Parathyroid adenoma (tissue), 2 donors: ENCODE measurements at regions not wholly inside any gene's neighbourhood (a gene's known extent, or its start where the extent isn't known, plus 50 kb on each side); places are given as distances from the start of the nearest gene placed in this dataset.

Experiments used
- H2AFZ ChIP-seq: fragments of 300-600 bp; sonication (generic); one replicate; pipeline ENCODE4 v1.7.0; 2017; ENCODE audit warnings: antibody characterized with exemption, mild to moderate bottlenecking
- H3K27ac ChIP-seq: fragments of 300-600 bp; sonication (generic); one replicate; pipeline ENCODE4 v1.7.0; 2017
- H3K27me3 ChIP-seq: fragments of 300-600 bp; sonication (generic); one replicate; pipeline ENCODE4 v1.7.0; 2017; ENCODE audit warnings: low read length; ENCODE audit not compliant: control insufficient read depth, insufficient read depth
- H3K36me3 ChIP-seq: fragments of 300-600 bp; sonication (generic); one replicate; pipeline ENCODE4 v1.7.0; 2017; ENCODE audit warnings: low read length; ENCODE audit not compliant: control insufficient read depth, insufficient read depth
- H3K4me1 ChIP-seq: fragments of 300-600 bp; sonication (generic); one replicate; pipeline ENCODE4 v1.7.0; 2017; ENCODE audit warnings: control low read depth
- H3K4me2 ChIP-seq: fragments of 300-600 bp; sonication (generic); one replicate; pipeline ENCODE4 v1.7.0; 2017; ENCODE audit warnings: low read length
- H3K4me3 ChIP-seq: fragments of 300-600 bp; sonication (generic); one replicate; pipeline ENCODE4 v1.7.0; 2017; ENCODE audit warnings: low read depth, low read length
- H3K79me2 ChIP-seq: fragments of 300-600 bp; sonication (generic); one replicate; pipeline ENCODE4 v1.7.0; 2017; ENCODE audit warnings: control low read depth
- H3K9ac ChIP-seq: fragments of 300-600 bp; sonication (generic); one replicate; pipeline ENCODE4 v1.7.0; 2017; ENCODE audit warnings: mild to moderate bottlenecking
- H3K9me3 ChIP-seq: fragments of 300-600 bp; sonication (generic); one replicate; pipeline ENCODE4 v1.7.0; 2017; ENCODE audit warnings: low read length; ENCODE audit not compliant: control insufficient read depth
- TF ChIP-seq, protein P1 (sequence below): fragments of 300-600 bp; sonication (generic); IDR thresholded peaks from one replicate; pipeline ENCODE4 v1.7.0; 2017; ENCODE audit warnings: antibody characterized with exemption, mild to moderate bottlenecking
- donor health status: primary hyperparathyroidism.

DNA sequence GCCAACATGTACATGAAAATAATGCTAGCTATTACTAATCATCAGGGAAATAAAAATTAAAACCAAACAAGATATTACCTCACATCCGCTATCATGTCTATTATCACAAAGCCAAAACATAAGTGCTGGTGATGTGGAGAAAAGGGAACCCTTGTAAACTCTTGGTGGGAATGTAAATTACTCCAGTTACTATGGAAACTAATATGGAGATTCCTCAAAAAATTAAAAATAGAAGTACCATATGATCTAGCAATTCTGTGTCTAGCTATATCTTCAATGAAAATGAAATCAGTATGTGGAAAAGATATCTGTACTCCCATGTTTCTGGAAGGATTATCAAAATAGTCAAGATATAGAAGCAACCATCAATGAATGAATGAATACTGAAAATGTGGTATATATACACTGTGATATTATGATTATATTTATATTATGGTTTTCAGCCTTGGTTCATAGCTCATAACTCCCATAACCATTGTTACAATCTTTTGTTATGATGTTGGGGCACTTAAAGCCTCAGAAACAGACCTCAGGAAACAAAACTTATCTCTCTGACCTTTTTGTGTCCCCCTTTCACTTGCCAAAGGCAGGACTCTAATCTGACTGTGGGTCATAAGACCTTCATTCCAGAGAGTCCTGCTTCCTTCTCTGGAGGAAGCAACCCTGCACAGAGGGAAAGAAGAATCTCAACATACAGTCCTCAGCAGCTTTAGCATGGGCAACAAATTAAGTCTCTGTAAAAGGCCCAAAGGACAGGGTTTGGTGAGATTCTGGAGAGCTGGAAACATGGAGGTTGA lies 933.2 kb downstream of the ADGRL3 start:
- H3K36me3 ChIP-seq, result no peaks in the 10 kb centered on the region
- H3K4me2 ChIP-seq, result no peak overlapping the region
- no peaks in the 10 kb centered on the region for H3K27me3 ChIP-seq
- H3K9ac ChIP-seq, result no peak overlapping the region
- no peak overlapping the region for H3K27ac ChIP-seq
- H2AFZ ChIP-seq, result no peak overlapping the region
- TF ChIP-seq, protein P1, sequence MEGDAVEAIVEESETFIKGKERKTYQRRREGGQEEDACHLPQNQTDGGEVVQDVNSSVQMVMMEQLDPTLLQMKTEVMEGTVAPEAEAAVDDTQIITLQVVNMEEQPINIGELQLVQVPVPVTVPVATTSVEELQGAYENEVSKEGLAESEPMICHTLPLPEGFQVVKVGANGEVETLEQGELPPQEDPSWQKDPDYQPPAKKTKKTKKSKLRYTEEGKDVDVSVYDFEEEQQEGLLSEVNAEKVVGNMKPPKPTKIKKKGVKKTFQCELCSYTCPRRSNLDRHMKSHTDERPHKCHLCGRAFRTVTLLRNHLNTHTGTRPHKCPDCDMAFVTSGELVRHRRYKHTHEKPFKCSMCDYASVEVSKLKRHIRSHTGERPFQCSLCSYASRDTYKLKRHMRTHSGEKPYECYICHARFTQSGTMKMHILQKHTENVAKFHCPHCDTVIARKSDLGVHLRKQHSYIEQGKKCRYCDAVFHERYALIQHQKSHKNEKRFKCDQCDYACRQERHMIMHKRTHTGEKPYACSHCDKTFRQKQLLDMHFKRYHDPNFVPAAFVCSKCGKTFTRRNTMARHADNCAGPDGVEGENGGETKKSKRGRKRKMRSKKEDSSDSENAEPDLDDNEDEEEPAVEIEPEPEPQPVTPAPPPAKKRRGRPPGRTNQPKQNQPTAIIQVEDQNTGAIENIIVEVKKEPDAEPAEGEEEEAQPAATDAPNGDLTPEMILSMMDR, result no peak
- no peaks in the 10 kb centered on the region for H3K4me1 ChIP-seq
- H3K9me3 ChIP-seq, result no peaks in the 10 kb centered on the region
- no peaks in the 10 kb centered on the region for H3K79me2 ChIP-seq
- H3K4me3 ChIP-seq, result no peak overlapping the region

DNA sequence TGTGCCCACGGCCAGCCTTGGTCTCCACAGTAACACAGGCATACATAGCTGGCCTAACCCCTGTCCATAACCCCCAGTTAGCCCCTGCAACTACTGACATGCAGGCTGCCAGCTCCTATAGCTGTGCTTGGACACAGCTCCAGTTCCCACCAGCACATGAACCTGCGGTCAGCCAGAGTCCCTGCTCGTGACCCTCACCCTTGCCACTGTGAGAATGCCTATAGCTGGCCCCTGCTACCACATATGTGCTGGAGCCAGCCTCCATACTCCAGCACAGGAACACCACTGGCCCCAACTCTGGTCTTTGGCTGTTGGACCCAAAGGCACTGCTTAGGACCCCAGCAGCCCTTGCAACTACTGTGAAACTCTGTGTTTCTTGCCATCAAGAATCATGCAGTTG lies 930.9 kb downstream of the ADGRL3 start:
- Histone ChIP-seq H3K36me3 (no peaks in the 10 kb centered on the region), H3K27ac (no peak overlapping the region), H2AFZ (no peak overlapping the region), H3K9me3 (no peaks in the 10 kb centered on the region), H3K4me1 (no peaks in the 10 kb centered on the region), H3K79me2 (no peaks in the 10 kb centered on the region), H3K4me2 (no peak overlapping the region), H3K4me3 (no peak overlapping the region), H3K27me3 (no peaks in the 10 kb centered on the region), H3K9ac (no peak overlapping the region)
- TF ChIP-seq, protein P1, result no peak

DNA sequence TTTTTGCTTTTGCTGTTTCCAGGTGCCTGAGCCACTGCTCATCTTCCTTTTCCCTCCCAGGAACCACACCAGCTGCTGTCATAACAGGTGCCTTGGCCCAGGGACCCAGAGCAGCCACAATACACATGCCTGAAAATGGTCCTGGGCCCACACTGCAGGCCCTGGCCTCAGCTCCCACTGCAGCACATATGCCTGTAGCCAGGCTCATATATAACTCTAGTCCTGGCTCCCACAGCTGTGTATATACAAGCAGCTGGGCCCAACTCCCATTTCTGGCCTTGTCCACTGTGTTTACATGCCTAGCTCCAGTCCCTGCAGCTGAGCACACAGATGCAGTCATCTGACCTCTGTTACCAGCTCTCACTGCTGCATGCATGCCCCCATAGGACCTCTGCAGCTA lies 930.5 kb downstream of the ADGRL3 start:
- H3K9ac ChIP-seq, result no peak overlapping the region
- no peak overlapping the region for H3K4me2 ChIP-seq
- TF ChIP-seq, protein P1, result no peak
- no peaks in the 10 kb centered on the region for H3K9me3 ChIP-seq
- no peaks in the 10 kb centered on the region for H3K79me2 ChIP-seq
- H3K27ac ChIP-seq, result no peak overlapping the region
- no peaks in the 10 kb centered on the region for H3K36me3 ChIP-seq
- no peak overlapping the region for H3K4me3 ChIP-seq
- H3K27me3 ChIP-seq, result no peaks in the 10 kb centered on the region
- H2AFZ ChIP-seq, result no peak overlapping the region
- H3K4me1 ChIP-seq, result no peaks in the 10 kb centered on the region

DNA sequence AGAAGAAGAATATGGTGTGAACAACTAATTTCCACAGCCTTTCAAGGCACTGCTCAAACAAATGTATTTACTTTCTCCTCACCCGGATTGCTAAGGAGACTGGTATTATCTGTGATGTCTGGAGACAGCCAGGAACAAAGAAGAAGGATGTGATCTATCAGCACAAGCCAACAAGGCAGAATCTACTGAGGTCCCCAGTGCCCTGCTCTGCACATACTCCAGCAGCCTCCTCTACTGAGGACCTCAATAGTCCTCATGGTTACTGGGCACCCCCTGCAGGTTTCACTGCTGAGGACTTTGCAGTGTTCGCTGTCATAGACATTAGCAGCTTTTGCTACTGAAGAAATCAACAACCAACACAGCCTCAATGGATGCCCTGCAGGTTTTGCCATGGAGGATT lies 930.1 kb downstream of the ADGRL3 start:
- Histone ChIP-seq H3K36me3 (no peaks in the 10 kb centered on the region), H3K27me3 (no peaks in the 10 kb centered on the region), H3K9ac (no peak overlapping the region), H3K79me2 (no peaks in the 10 kb centered on the region), H3K4me1 (no peaks in the 10 kb centered on the region), H3K9me3 (no peaks in the 10 kb centered on the region), H3K4me2 (no peak overlapping the region), H3K27ac (no peak overlapping the region), H2AFZ (no peak overlapping the region), H3K4me3 (no peak overlapping the region)
- TF ChIP-seq, protein P1, result no peak
